AG08396 (cell line): ENCODE measurements at regions not wholly inside any gene's neighbourhood (a gene's known extent, or its start where the extent isn't known, plus 50 kb on each side); places are given as distances from the start of the nearest gene placed in this dataset.
"Not testable (repeated sequence)": the region's sequence is repeated elsewhere in the genome, so short reads cannot be mapped to it uniquely, and the experiment has no call there.

Experiments used
- DNase-seq: peaks from one replicate; pipeline ENCODE4 v3.0.0; 2012; ENCODE audit warnings: low spot score, mixed read lengths

- not testable (repeated sequence) for DNase-seq
Observed at GRCh38 chr21:9572782-9573181, 948.6 kb upstream of the TPTE start.

- not testable (repeated sequence) for DNase-seq
Observed at GRCh38 chr21:9573528-9573927, 947.9 kb upstream of the TPTE start.

DNA sequence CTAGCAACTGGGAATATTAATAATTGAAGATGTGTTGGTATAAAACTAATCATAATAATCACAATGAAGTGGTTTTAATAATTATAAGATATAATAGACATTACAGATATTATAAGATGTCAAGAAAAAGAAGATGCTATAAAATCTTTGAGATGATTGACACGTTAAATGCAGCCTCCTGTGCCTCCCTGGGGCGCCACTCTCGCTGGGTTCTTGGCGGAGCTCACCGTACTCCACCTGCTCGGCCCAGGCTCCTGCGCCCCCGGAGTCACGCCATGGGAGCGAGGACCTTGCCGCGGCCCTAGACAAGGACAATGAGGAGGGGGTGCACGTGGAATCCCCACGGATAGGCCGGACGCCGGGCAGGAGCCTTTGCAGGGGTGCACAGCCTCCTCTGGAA is 942.1 kb upstream of the TPTE start:
- DNase-seq, result not testable (repeated sequence)

- DNase-seq, result not testable (repeated sequence)
Observed at GRCh38 chr21:9587941-9588340, 933.4 kb upstream of the TPTE start.

DNA sequence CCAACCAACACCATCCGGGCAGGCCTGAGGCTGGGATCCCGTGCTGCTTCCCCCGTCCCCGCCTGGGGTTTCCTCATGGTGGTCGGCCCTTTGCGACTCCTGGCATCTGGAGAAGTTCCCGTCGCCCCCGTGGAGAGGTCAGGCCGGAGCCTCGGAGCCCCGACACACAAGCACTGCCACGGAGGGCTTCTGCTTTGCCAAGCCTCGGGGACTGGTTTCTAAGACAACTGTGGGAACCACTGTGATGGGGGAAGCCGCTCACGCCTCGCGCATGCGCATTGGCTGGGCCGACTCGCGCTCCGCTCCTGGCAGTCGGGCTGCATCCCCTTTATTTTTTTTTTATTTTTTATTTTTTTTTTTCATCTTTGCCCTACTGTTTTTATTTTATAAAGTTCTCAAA is 928.8 kb upstream of the TPTE start:
- not testable (repeated sequence) for DNase-seq

- not testable (repeated sequence) for DNase-seq
Observed at GRCh38 chr21:9593646-9594045, 927.7 kb upstream of the TPTE start.

DNA sequence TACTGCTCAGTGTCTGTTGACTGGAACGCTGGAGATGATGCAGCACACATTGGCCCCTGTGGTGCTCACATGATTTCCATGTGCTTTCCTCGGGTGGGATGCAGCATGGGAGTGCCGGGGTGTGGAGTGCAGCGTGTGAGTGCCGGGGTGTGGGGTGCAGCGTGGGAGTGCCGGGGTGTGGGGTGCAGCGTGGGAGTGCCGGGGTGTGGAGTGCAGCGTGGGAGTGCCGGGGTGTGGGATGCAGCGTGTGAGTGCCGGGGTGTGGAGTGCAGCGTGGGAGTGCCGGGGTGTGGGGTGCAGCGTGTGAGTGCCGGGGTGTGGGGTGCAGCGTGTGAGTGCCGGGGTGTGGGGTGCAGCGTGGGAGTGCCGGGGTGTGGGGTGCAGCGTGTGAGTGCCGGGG is 907.4 kb upstream of the TPTE start:
- DNase-seq, result not testable (repeated sequence)

DNA sequence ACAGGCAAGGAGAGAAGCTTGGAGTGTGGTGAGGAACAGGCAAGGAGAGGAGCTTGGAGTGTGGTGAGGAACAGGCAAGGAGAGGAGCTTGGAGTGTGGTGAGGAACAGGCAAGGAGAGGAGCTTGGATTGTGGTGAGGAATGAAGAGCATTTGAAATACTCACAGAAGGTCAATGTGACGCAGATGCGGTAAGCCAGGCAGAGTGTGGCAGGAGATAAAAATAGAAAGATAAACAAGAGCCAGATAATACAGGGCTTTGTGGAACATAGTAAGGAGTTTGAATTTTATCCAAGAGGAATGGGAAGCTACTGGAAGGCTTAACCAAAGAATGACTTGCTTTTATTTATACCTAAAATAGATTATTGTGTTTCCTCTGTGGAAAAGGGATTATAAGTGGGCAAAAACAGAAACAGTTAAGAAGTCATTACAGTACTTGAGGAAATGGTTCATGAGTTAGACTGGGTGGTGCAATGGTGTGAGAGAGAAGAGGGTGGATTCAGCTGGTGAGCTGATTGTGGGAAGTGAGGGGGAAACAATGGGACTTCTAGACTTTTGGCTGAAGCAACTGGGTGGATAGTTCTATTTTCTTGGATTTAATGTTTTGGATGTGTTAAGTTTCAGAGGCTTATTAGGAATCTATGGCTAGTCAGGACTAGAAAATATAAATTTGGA is 900.1 kb upstream of the TPTE start:
- DNase-seq, result not testable (repeated sequence)

GRCh38 chr21:9628051-9628450 is 893.3 kb upstream of the TPTE start:
- not testable (repeated sequence) for DNase-seq

DNA sequence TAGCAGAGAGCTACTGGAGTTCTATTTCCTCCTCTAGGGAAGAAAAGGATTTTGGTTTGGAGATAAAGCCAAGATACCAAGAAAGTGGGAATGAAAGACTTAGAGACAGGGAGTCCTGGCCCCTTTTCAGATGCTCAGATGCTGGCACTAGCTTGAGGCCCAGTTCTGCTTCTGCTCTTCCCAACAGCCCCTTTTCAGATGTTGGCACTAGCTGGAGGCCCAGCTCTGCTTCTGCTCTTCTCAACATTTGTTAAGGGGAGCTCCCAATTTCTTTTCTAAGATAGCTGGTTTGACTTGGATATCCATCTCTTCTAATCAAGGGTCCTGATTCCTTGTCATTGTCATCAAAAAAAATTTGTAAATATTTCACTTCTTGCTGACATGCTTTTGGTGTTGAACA is 874.0 kb upstream of the TPTE start:
- DNase-seq, result not testable (repeated sequence)

DNA sequence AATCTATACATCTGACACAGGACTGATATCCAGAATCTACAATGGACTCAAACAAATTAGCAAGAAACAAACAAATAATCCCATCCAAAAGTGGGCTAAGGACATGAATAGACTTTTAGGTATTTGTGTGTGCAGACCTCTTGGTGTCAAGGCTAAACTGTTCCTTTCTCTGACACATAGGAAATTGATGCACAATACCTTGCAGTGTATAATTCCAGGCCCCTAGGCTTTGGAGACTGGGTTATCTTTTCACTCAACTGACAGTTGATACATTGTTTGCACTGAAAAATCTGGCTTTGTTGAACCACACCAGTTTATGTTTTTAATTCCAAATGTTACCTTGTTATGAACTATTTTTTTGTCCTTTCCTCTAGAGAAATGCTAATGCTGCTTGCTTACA is 873.1 kb upstream of the TPTE start:
- not testable (repeated sequence) for DNase-seq

DNA sequence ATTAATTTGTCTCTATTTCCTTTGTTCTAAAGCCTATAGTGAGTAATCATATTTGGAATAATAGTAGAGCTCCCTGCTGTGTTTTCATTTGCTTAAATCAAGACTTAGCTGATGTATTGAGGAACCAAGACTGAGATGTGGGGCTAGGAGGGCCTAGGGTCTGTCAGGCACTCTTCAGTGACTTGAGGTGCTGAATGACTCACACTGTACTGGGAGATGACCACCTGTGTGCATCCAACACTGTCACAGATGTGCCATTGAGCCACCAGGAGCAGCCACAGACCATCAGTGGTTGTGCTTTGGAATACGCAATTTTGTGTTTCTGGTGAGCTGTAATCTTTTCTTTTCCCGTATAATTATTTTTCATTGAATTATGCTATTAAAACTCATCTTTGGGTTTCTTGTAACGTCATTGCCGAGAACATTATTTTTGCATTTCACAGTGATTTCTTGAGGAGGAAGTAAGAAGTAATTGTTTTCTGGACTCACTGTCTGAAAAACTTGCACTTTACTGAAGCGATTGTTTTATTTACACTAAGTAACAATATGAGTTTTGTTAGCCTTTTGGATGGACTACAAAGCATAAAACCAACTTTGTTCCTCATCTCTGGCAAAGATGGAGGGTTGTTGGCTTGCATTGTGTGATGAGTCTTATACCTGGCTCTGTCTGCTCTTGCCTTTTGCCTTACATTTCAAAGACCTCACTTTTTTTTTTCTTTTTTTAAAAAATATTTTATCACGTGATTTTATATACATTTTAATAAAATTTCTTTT is 872.2 kb upstream of the TPTE start:
- not testable (repeated sequence) for DNase-seq

DNA sequence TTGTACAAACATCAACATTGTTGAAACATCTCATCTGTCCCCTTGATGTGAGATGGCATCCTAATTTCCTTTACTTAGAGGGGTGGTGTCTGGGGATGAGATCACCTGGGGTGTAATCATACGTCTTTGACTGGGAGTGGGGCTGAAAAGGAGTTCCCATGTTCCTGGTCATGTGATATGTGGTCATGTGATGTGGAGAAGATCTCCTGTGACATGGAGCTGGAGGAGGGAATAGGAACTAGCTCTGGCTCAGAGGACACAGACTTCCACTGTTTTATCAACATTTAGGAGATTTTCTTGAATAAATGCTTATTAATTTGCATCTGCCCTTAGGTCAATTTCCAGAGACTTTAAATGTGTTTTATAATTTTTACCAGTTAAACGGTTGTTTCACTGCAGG is 868.6 kb upstream of the TPTE start:
- not testable (repeated sequence) for DNase-seq

DNA sequence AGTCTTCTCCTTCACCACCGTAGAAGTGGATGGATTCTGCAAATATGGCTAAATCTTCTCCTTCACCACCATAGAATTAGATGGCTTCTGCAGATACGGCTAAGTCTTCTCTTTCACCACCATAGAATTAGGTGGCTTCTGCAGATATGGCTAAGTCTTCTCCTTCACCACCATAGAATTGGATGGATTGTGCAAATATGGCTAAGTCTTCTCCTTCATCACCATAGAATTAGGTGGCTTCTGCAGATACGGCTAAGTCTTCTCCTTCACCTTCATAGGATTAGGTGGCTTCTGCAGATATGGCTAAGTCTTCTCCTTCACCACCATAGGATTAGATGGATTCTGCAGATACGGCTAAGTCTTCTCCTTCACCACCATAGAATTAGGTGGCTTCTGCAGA is 866.2 kb upstream of the TPTE start:
- DNase-seq, result not testable (repeated sequence)

GRCh38 chr21:9656455-9656854 is 864.9 kb upstream of the TPTE start:
- DNase-seq, result not testable (repeated sequence)

- DNase-seq, result not testable (repeated sequence)
Observed at GRCh38 chr21:9657779-9658178, 863.6 kb upstream of the TPTE start.

DNA sequence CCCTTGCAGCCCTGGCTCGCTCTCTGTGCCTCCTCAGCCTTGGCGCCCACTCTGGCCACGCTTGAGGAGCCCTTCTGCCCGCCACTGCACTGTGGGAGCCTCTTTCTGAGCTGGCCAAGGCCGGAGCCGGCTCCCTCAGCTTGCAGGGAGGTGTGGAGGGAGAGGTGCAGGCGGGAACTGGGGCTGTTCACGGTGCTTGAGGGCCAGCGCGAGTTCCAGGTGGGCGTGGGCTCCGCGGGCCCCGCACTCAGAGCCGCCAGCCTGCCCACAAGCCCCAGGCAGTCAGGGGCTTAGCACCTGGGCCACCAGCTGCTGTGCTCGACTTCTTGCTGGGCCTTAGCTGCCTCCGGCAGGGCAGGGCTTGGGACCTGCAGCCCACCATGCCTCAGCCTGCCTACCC is 861.5 kb upstream of the TPTE start:
- not testable (repeated sequence) for DNase-seq

DNA sequence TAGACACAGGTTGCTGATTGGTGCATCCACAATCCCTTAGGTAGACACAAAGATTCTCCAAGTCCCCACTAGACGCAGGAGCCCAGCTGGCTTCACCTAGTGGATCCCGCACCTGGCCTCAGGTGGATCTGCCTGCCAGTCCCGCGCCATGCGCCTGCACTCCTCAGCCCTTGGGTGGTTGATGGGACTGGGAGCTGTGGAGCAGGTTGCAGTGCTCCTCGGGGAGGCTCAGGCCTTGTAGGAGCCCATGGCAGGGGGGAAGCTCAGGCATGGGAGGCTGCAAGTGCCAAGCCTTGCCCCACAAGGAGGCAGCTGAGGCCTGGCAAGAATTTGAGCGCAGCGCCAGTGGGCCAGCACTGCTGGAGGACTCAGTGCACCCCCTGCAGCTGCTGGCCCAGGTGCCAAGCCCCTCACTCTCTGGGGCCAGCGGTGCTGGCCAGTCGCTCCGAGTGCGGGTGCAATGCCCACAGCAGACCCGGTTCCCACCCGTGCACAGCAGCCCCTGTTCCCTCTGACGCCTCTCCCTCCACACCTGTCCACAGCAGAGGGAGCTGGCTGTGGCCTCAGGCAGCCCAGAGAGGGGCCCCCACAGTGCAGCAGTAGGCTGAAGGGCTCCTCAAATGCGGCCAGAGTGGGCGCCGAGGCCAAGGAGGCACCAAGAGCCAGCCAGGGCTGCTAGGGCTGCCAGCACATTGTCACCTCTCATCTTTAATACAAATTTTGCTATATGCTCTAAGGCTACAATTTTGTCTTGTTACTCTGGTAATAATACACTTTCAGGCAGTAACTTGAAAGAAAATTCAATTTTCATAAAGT is 857.3 kb upstream of the TPTE start:
- DNase-seq, result not testable (repeated sequence)

- DNase-seq, result not testable (repeated sequence)
Observed at GRCh38 chr21:9675811-9676210, 845.6 kb upstream of the TPTE start.

GRCh38 chr21:9679029-9679428 is 842.4 kb upstream of the TPTE start:
- DNase-seq, result not testable (repeated sequence)

DNA sequence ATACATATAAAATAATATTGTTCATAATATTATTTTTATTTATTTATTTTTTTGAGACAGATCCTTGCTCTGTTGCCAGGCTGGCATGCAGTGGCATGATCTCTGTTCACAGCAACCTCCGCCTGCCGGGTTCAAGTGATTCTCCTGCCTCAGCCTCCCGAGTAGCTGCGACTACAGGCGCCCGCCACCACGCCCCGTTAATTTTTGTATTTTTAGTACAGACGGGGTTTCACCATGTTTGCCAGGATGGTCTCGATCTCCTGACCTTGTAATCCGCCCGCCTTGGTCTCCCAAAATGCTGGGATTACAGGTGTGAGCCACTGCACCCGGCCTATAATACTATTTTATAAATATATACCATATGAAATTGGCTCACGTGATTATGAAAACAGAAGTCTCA is 832.4 kb upstream of the TPTE start:
- not testable (repeated sequence) for DNase-seq

DNA sequence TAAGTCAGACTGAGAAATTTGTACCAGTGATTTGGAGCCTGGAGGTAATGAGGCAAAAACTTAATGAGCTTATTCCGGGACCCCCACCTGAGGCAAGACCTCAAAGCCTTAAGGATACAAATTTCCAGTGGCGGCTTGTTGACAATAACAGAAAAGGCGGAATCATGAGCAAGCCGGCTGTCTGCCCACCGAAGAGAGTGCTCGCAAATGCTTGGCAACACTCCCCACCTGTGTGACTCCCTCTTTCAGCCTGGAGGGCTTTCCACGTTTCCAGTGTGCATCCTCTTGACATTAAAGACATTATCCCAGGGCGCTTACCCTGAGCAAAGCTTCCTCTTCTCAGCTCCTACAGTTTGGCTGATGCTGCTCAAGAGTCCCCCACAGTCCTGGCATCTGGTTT is 830.4 kb upstream of the TPTE start:
- not testable (repeated sequence) for DNase-seq

- not testable (repeated sequence) for DNase-seq
Observed at GRCh38 chr21:9695759-9696158, 825.6 kb upstream of the TPTE start.
